HG02840 (cell line): ENCODE measurements at regions not wholly inside any gene's neighbourhood (a gene's known extent, or its start where the extent isn't known, plus 50 kb on each side); places are given as distances from the start of the nearest gene placed in this dataset.

Source experiments
- ATAC-seq: cut with Tn5 transposase; IDR thresholded peaks from one replicate; pipeline ENCODE4 v1.9.1; 2021; ENCODE audit warnings: mild to moderate bottlenecking, moderate library complexity, moderate number of reproducible peaks; ENCODE audit not compliant: unreplicated experiment, low FRiP score

DNA sequence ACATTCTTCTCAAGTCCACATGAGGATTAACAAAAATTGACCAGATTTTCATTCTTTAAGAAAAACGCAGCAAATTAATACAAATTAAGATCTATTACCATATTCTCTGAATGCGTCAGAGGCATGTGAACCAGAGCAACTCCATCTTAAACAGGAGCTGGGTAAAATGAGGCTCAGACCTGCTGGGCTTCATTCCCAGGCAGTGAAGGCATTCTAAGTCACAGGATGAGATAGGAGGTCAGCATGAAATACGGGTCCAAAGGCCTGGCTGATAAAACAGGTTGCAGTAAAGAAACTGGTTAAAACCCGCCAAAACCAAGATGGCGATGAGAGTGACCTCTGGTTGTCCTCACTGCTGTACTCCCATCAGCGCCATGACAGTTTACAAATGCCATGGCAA is 217.6 kb downstream of the RDH14 start:
- ATAC-seq: no peak

DNA sequence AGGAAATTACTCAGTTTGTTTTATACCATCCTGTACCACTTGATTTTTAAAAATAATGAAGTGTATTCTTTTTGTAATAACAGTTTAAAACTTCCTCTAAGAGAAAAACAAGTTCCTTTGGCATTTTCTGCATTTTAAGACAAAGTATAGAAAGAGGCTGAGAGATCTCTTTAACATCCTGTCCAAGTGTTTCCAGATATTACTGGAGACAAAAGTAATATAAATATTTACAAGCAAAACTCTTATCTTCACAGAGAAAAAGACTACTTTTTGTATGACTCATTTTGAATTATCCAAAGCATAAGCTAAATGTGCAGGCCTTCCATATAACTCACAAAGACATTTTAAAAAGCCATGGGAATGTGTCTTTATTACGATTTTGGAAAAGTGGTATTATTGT is 221.1 kb downstream of the RDH14 start:
- no peak for ATAC-seq

DNA sequence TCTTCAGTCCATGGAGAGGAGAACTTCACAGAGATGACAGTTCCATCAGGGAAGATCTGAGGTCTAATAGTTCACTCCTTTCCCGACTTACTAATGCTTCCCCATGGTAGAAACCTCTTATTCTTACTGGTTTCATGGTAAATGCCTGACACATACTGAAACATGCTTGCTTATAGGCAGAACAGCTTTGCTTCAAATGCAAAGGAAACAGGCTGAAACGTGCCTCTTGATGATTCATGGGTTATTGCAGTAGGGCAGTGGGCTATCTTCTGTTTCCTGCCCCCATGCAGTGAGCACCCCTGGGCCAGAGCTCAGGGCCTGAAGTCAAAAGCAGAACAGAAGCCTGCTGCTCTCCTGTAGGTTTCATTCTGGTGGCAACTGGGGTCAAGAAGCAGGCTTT is 223.5 kb downstream of the RDH14 start:
- no peak for ATAC-seq

DNA sequence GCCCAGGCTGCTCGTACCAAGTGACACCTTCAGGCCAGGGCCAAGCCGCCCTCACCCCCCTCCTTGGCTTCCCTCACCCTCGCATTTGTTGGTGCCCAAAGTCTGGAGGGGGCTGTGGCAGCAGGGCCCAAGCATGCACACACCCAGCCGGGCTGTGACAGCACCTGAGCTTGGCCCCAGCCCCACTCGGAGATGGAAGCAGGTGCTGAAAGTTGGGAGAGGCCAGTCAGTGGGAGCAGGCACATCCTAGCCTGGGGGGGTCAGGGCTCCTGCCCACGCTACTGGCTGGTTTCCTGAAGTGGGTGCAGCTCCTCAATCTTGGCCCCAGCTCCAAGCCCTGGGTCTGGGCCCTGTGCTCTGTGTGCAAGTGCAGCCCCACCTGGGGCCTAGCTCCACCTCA is 228.0 kb downstream of the RDH14 start:
- ATAC-seq: no peak

- ATAC-seq: no peak
Measured at GRCh38 chr2:18325118-18325517, 235.3 kb downstream of the RDH14 start.

GRCh38 chr2:18319987-18320386 is 240.5 kb downstream of the RDH14 start:
- ATAC-seq: no peak

DNA sequence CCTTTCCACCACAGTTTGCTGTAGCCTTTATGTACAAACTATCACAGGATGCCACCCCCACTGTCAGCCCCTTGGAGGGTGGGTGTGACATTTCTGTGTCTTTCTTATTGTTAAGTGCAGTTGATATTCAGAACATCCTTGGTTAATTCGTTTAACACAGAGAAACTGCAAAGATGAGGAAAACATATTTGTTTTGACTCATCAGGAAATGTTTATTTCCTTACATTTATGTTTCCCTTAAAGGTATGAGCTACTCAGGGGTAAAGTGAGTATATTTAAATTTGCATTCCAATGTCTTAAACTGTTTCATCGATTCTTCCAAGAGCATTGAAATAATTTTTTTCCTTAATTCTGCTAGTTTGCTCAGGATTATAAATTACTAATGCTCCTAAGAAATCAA is 243.4 kb downstream of the RDH14 start:
- ATAC-seq: no peak

DNA sequence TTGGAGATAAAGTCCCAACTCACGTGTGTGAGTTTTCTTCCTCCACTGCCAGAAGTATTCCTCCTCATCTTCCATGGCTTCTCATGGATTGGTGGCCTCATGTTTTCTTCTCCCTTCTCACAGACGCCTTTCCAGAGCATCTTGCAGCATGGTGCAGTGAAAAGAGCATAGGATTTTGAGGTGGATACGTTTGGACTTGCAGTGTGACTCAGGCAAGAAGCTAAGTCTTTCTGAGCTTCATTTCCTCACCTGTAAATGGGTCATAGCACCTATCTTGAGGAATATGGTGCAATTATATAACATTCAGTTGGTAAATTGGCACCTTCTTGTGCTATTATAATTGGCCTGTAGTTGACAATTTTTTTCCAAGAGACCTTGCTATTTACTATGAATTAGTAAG is 247.6 kb downstream of the RDH14 start:
- ATAC-seq: no peak

GRCh38 chr2:18311420-18312195 is 248.8 kb downstream of the RDH14 start:
- no peak for ATAC-seq

DNA sequence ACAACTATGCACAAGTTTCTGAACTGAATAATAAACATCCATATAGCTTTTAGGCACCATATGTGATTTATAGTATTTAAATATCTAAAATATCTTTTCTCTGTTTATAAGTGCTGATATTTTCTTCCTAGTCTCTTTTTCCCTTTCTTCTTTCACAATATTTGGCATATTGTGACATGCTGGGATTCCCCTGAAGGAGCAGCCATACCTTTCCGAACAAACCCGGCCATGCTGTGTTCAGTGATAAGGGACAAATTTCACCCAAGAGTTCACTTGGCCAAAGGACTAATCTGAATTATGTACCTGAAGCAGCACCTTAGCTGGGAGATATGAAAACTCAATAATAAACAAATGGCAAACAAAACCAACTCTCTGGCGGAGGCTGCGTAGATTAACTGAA is 250.8 kb downstream of the RDH14 start:
- no peak for ATAC-seq

DNA sequence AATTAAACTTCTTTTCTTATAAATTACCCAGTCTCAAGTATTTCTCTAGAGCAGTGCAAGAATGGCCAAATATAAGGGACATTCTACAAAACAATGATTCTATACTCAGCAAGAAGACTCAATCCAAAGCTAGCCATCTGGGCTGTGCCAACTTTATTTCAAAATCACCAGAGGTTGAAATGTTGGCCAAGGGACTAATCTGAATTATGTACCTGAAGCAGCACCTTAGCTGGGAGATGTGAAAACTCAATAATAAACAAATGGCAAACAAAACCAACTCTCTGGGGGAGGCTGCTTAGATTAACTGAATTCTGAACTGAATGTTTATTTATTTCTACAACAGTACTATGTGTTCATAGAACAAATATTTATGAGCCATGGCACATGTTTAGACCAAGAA is 251.3 kb downstream of the RDH14 start:
- ATAC-seq: no peak

DNA sequence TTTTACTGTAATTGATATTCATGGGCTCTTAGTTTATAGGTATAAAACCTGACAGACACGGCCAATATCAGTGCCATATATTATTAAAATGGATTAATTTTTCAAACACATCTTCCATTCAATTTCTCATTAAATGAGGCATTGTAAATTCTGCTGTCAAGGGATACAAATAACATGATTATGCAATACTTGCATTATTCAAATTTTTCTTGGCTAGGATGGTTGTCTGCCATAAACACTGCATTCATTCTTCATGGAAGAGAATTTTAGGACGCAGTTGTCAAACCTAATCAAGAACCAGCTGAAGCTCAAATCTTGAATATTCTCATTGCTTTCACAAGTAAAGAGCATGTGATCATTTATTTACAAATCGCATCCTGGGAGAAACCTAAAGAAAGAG is 255.6 kb downstream of the RDH14 start:
- no peak for ATAC-seq

DNA sequence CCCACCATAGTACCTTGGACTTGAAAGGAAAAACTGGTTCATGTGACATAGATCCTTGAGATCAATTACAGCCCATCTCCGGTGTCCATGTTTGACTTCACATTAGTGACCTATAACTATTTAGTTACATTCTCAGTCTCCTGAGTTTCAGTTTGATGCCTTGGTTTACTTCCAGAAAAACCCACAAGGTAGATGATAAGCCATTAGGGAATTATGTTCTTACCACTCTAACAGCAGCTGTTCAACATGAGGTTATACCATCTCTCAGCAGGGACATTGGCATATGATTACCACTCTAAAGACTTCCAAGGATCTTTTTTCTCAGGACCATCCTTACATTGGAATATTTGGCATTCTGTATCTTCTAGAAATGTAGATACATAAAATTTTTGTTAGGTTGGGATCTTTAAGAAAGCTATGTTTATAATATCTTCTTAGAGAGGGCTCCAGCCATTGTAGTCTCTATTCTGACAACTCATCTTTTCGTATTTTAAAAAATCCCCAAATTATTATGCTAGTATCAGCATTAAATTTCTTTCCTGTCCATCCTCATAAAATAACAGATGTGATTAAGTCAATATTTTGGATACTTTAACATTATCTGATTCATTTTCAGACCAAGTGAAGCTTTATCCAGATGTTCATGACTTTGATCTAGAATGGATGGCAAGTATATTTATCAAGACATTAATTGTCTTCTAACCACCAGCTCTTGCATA is 258.9 kb downstream of the RDH14 start:
- ATAC-seq: no peak

- no peak for ATAC-seq
Measured at GRCh38 chr2:18299423-18300212, 260.8 kb downstream of the RDH14 start.

- no peak for ATAC-seq
Measured at GRCh38 chr2:18297534-18298058, 262.9 kb downstream of the RDH14 start.

- ATAC-seq: no peak
Measured at GRCh38 chr2:18290386-18290785, 270.1 kb downstream of the RDH14 start.

GRCh38 chr2:18286897-18287296 is 273.6 kb downstream of the RDH14 start:
- no peak for ATAC-seq

DNA sequence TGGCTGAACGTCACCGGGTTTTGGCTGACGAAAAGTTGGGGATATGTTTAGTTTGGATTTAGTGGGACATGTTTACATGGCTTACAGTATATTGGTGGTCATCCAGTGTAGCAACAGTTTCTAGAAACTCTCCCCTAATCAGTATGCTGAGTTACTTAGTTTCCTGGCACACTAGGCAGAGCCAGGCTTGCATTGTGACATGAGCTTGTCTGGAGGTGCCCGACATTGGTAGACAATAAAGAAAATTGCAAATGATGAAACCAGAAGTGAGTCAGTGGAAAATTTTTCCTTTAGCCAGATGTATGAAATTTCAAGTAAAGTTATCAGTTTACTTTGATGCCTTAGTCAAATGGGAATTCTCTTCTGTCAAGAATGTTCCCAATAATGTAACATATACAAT is 276.1 kb downstream of the RDH14 start:
- ATAC-seq: no peak

DNA sequence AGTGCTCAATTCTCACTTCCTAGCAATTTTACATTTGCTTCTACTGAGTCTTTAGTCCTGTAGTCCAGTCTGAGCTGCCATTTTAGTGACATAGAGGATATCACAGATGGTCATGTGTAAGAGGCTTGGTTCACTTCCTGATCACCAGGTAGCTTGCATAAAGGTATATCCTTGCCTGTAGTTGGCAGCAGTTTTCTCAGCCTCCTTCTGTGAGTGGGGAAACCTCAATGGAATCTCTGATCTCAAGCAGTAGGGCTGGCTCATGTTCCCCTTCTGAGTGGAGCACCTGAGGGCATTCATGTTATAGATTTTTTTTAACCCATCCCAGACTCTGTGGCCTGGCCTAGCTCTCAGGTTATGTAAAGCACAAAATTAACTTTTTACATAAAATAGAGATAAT is 278.4 kb downstream of the RDH14 start:
- ATAC-seq: no peak

GRCh38 chr2:18276583-18277075 is 283.8 kb downstream of the RDH14 start:
- ATAC-seq: no peak

DNA sequence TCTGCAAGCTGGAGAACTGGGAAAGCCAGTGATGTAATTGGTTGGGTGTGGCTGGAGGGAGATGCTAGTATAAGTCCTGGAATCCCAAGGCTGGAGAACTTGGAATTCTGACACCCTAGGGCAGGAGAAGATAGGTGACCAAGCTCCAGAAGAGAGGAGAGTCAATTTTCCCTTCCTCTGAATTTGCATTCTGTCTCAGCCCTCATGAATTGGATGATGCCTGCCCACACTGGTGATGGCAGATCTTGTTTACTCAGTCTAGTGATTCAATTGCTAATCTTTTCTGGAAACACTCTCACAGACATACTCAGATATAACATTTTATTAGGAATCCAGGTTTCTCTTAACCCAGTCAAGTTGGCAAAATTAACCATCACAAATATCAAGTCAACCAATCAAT is 287.2 kb downstream of the RDH14 start:
- no peak for ATAC-seq
